HG03045 (cell line): ENCODE measurements at regions not wholly inside any gene's neighbourhood (a gene's known extent, or its start where the extent isn't known, plus 50 kb on each side); places are given as distances from the start of the nearest gene placed in this dataset.

Experiments used
- ATAC-seq: cut with Tn5 transposase; IDR thresholded peaks from one replicate; pipeline ENCODE4 v1.9.1; 2021; ENCODE audit warnings: mild to moderate bottlenecking, moderate library complexity; ENCODE audit not compliant: unreplicated experiment

DNA sequence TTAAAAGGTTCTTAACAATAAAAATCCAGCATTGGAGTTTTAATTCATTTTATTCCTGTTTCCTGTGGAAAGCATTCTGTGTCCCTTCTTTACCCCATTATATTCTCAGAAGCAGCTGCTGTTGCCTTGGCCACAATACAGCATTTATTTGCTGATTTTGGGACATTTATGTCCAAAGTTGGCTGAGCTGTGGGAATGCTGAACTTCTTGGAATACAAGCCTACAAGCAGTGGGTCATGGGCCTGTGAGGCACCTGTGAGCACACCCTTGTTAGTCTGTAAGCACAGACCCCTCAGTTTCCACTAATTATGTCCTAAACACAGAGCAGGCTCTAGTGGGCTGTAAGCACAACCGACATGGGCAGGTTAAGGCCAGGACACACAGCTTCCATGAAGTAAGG lies 122.2 kb upstream of the IGF1 start:
- no peak for ATAC-seq

DNA sequence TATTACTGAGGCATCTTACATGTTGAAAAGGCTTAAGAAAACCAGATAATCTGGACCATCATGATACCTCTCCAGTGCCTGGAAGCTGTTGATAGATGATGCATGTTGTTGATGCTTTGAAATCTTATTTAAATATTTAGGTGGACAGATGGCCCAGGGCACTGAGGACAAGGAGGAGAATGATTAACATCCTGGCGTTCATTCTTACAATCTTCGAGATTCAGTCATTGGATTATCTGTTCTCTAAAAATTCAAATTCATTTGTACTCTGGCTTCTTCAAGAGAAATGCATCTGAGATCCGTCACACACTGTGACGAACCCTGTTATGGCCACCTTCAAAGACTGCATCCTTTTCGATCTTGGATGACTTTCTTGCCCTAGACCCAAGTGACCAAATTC lies 121.3 kb upstream of the IGF1 start:
- no peak for ATAC-seq

DNA sequence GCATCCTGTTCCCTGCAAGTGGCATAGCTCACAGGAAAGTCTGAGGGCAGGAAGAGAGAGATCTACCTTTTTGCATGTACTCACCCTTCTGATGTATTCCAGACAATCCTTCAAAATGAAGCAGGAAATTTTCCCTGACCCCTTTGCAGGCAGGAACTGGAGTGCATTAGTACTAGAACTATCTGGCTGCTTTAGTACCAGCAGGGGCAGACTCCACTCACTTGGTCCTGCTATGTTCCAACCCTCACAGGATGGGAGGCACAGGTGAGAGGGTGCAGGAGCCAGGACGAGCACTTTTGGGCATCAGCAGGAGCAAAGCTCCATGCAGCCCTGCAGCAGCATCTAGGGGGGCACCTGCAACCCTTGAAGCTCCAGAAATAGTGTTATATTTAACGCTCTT lies 116.3 kb upstream of the IGF1 start:
- no peak for ATAC-seq

DNA sequence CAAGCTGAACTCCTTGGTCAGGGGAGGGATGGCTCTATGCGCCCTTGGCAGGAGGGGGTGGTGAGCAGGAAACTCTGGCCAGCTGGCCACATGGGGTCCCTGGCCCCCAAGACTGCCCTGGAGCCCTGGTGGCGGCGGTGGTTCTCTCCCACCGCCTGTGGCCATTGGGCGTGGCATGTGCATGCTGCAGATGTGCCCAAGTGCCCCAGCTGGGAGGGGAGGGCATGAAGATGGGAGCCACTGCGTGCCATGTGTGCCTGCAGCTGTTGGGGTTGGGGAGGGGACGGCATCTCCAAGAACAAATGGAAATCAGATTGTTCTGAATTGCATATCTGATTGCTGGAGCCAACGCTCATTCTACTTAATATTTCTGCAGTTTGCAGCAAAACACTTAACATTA lies 115.7 kb upstream of the IGF1 start:
- ATAC-seq: no peak

DNA sequence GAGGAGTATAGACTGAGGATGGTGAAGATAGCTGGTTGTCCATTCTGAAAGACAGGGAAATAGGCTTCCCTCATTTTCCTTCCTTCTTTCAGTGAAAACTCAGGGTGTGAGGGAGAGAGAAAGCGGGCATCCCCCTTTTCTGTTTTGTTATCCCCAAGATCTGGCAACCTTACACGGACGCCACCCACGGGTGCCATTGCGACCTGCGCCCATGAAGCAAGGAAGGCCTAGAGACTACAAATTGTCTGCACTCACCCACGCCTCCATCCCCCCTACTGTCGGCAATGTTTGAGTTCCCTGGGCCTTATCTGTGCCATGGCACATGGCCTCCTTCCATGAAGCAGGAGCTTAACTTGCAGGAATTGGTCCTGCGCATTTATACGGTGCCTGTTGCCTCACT lies 115.0 kb upstream of the IGF1 start:
- no peak for ATAC-seq

DNA sequence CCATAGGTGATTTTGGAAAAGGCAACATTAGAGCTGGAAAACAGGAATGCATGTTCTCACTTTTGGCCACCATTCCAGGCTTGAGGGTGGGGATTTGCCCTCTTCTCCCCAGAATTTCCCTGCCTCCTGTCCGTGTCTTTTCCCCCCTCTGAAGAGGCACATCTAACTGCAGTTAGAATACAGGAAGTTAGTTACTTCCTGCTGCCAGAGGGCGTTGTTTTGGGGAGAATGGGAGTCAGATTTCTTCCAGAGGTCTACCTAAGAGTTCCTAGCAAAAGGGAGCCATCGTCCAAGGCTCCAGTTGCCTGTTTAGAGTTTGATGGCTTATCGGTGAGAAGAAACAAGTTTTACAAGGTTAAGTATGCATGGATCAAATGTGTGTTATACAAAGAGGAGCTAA lies 112.8 kb upstream of the IGF1 start:
- ATAC-seq: no peak

DNA sequence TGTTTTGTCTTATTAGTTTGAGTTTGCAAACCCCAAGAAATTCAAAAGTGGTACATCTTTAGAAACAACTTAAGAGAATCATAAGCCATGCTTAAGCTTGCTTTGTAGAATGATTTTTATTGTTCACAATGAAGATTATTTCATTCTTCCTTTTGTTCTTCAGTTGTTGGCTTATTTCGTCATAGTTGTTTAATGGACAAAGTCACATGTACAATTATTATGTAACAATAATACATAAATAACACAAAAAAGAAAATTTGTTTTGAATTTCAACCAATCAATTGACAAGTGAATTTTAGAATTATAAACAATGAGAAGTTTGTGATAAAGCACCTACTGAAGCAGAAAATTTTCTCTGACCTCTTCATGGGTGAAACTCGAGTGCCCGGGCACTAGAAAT lies 111.8 kb upstream of the IGF1 start:
- ATAC-seq: no peak

DNA sequence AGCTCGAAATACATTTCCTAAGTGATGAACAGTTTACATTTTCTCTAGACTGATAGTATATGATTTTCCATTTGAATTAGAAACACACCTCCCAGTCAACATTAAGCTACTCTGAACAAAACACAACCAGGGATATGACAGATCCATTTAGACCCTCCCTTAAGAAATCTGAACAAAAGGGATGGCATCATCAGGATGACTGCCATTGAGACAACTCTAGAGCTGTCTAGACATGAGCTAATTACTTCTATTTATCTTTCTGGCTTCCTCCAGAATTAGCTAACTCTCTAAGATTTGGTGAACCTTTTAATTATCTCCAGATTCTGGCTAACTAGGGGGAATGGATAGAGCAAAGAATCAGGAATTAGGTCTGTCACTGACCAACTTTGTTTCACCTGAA lies 92.9 kb upstream of the IGF1 start:
- ATAC-seq: no peak

DNA sequence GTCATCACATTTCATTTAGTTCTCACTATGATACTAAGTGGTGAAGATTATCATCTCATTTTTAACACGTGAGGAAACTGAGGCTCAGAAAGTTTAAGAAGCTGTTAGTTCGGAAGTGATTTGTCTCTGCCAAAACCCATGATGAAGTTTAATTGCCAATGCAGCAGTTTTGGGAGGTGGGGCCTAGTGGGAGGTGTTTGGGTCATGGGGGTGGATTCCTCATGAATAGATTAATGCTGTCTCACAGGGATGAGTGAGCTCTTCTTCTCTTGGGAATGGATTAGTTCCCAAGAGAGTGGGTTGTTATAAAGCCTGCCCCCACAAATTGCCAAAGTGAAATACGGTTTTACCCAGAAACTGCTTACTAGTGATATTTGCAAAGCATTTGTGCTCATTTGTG lies 91.5 kb upstream of the IGF1 start:
- ATAC-seq: no peak

DNA sequence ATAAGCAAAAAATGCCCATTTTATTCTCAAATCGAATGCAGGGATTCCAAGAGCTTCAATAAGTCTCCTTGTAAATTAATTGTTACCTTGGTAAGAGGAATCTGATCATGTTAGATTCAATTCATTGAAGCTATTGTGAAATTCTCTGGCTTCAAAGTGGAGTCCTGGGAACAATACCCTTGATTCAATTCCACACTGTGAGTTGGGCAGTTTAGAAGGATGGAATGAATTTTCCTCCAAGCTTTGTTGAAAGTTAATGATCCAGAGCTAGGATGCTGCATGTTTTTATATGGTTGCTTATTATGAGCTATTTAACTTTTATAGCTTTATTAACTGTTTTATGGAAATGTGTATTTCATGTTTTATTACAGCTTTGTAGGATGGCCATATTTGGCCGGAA lies 89.9 kb upstream of the IGF1 start:
- no peak for ATAC-seq

DNA sequence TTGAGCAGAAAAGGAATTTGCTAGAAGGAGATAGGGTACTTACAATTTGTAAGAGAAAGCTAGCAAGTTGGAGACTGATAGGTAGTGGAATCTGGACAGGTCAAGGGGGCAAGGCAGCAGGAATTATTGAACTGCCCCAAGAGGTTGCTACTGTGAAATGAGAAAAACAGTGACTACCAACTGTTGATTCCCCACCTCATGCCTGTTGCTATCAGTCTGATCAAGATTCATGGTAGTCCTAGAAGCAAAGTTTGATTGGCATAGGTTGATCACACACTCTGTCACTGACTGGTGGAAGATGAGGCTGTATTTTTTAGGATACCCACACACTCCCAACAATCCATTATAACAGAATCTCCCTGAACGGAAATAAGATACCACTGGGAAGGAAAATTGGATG lies 89.4 kb upstream of the IGF1 start:
- ATAC-seq: no peak

DNA sequence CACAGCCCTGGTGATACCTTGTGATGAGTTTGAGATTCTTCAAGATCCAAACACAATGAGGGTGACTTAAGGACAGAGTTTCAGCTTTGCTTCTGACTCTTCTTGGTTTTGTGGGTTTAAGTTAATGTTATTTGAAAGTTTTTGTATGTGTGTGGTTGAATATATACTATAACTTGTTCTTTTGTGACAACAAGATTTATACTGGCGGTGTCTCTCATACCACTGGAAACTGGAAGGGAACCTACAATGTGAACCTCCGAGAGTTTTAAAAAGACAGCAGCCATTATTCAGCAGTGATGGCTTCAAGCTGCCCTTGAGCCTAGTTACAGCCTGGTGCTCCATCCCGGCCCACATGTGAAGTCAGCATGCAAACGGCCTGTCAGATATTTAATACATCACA lies 87.9 kb upstream of the IGF1 start:
- no peak for ATAC-seq

DNA sequence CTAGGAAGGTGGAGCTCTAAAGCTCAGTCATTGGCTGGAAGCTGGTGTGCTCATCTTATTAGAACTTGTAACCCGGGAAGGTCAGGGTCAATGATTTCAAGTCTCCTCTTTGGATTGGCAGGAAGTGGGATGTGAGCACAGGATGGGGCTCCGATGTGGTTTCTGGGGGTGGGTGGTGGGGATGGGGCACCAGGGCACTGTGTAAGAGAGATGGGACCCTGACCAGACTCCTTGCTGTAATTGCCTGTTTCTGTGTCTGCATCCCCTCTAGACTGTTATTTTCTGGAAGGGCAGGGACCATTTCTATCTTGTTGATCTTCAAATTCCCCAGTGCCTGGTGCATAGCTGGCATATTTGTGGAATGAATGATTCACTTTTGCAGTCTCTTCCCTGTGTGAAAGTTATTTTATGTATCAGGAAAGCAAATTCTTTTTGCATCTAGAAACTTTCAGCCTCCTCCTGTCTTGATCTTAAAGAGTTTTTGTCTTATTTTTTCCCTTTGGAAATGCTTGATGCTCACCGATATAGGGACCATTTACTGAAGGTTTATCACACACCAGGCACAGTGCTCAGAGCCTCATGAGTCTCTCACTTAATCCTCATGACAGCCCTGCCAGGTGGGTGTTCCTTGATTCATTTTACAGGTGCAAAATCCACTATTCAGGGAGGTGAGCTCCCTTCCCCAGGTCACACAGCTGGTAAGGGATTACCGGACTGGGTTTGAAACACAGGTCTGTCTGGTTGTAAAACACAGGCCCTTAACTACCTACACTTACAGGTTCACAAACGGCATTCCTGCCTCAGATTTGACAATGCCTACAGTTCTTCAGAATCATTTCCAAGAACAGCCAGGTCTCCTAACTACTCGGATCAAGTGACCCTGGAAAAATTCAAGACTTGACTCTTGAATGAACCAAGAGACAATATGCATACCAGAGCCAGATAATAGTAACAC lies 86.9 kb upstream of the IGF1 start:
- no peak for ATAC-seq

DNA sequence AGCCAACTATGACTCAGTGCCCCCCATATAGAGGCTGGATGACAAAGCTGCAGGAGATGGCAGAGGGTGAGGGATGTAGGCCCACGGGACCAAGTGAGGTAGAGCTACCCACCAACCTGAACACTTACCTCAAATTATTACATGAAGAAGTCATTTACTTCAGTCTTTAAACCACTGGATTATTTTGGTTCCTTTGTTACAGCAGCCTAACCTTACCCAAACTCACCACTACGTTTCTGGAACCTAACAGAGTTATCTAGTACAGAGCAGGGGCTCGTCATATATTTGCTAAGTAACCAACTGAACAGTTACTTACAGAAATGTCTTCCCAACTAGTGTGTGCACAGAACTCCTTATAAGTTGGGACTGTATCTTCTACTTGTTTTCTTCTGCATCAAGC lies 85.2 kb upstream of the IGF1 start:
- no peak for ATAC-seq

DNA sequence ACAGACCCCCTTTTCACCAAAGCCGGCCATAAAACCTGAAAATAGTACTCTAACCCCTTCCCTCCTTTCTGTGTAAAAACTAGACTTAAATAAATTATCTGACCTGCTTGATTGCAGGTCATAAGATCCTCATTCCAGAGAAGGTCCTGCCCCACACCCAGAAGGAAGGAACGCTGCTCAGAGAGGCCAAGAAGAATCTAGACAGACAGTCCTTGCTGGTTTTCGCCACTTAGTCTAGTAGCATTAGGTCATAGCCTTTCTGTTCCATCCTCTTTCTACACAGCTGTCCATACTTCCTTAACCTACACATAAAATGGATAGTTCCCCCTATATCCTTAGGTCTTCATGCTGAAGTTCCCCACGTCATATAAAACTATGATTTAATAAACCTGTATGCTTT lies 83.7 kb upstream of the IGF1 start:
- no peak for ATAC-seq

DNA sequence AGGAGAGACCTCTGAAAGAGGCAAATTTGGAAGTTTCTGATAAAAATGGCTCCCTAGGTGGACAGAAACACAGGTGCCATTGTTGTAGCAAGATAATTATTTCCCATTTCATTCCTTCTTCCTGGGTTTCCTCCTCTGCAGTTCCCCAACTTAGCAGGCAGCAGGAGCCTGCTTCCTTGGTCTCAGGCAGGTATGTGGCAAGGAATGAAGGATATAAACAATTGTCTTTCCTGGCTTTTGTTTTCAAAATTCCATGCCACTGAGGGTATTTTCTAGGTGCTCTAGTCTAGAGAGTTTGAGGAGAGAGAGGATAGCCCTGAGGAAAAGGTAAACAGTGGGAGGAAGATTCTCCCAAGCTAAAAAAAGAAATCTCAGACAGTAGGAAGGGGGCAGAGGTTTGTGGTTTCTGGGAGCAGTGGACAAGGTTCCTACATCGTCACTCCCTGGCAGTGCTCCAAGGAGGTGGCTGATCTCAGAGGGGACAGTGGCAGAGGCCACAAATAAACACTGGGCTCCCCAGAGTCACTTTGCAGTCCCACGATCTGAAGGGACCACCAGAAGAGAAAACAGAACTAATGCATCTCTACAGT lies 82.6 kb upstream of the IGF1 start:
- no peak for ATAC-seq

DNA sequence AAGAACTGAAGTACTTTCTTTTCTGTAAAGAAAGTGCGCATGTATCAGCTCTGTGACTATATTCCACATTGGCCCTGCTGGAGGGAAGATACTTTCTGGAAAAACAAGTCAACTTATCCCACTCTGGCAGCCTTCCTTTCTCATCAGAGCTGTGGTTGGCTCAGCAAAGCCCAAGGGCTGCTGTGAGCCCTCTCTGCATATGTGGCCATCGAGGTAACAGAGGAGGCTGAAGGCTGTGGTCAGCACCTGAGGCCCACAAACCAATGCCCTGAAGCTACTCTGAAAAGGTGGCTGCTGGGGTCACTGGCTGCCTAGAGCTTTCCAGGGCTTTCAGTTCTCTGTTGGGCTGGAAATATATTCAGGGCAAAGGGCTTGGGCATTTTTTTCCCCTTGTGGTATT lies 70.8 kb upstream of the IGF1 start:
- ATAC-seq: no peak

DNA sequence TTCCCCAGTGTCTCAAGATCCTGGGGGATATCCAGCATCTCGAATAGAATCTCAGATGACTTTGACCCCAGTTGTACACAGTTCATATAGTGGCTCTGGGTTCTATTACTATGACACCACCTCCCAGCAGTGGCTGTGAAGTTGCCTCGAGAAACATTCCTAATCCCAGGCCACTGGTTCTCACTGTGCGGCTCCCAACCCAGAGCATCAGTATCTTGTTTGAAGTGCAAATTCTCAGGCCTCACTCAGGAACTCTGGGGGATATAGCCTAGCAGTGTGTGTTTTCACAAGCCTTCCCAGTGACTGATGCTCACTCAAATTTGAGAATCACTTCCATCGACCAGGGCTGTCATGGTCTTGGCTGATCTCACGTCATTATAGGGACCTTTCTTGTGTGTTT lies 69.3 kb upstream of the IGF1 start:
- ATAC-seq: no peak

DNA sequence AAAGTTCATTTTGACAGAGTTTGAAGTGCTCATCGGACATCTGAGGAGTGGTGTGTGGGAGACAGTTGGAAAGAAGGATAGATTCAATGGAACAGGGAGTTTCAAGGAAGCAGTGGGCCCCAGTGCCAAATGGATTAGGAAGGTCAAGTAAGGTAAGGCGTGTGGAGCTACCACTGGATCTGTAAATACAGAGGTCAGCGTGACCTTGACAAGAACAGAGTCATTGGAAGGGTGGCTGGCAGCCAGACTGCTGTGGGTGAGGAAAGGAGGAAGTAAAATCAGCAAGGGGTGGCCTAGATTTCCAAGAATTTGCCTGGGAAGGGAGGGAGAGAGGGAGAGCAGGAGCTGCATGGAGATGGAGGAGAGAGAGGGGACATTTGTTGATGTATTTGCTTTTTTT lies 68.2 kb upstream of the IGF1 start:
- no peak for ATAC-seq

DNA sequence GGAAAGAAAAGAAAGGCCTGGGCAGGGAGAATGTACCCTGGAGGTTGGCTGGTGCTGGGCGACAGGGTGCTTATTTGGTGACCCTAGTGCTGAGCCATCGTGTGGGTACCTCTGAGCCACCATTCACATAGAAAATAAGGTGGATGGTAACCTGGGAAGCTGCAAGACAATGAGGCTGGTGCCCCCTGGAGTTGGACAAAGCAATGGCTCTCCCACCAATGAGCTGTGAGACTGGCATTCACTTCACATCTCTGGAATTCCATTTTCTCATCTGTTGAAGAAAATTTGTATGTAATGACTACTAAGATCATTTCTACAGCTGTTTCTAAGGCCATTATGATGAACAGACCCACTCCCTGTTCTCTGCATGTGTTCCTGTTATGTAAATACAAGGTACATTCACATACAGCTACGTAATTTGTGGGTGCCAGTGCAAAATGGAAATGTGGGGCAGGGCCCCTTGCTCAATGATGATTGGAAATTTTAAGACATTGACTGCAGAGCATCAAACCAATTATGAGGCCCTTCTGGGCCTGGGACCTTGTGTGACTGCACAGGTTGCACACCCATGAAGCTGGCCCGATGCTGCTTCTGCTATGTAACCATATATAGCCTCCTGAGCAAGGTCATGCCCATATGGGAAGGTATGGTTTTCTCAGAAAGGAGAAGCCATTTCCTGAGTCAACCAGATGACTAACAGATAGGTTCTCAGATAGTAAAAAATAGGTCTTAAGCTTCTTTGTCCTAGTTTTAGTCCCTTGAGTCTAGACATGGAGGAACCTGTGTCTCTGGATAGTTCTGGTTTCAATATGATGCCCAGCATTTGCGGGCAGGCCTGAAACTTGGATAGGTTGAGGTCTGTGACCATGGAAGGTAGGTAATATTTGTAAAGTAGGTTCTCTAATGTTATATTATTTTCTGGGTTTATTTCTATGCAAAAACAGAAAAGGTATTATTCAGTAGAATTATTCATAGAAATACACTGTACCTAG lies 63.4 kb upstream of the IGF1 start:
- no peak for ATAC-seq

DNA sequence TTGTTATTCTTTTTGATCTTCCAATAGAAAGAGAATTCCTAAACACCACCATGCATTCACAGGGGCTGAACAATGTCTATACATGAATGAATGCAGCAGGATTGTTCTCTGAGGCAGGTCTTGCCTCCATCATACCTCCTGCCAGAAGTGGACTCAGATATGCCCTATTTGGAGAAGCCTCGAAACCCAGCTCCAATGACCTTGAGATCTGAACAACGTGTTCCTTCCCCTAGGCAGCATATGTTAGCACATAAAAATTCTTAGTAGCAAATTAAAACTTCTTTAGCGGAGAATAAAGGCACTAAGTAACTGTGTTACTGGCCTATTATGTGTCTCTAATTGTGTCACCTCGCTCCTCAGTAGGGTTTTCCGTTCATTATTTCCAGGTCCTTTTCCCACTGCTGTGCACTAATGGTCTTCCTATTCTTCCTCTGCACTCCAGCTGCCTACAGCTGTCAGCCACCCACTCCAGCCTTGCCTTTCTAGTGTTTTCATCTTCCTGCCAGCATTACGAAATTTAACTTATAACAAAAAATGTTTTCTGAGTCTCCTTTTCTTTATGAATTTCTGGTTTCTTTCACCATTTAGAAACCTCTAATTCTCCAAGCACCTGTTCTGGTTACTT lies 62.6 kb upstream of the IGF1 start:
- no peak for ATAC-seq
